HG02981 (cell line): ENCODE measurements at regions not wholly inside any gene's neighbourhood (a gene's known extent, or its start where the extent isn't known, plus 50 kb on each side); places are given as distances from the start of the nearest gene placed in this dataset.
"Not testable (repeated sequence)": the region's sequence is repeated elsewhere in the genome, so short reads cannot be mapped to it uniquely, and the experiment has no call there.

ENCODE experiments used
- ATAC-seq: cut with Tn5 transposase; IDR thresholded peaks from one replicate; pipeline ENCODE4 v1.9.1; 2021; ENCODE audit warnings: mild to moderate bottlenecking, moderate library complexity; ENCODE audit not compliant: unreplicated experiment

DNA sequence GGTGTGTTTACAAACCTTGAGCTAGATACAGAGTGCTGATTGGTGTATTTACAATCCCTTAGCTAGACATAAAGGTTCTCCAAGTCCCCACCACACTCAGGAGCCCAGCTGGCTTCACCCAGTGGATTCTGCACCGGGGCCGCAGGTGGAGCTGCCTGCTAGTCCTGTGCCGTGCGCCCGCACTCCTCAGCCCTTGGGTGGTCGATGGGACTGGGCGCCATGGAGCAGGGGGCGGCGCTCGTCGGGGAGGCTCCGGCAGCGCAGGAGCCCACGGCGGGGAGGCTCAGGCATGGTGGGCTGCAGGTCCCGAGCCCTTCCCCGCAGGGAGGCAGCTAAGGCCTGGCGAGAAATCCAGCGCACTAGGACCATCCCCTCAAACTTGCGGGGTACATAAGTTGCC is 124.2 kb upstream of the EEF2KMT start:
- not testable (repeated sequence) for ATAC-seq

GRCh38 chr16:5220705-5221104 is 123.1 kb upstream of the EEF2KMT start:
- ATAC-seq = no peak

- ATAC-seq = no peak
These were observed 119.0 kb upstream of the EEF2KMT start for GRCh38 chr16:5216441-5217080.

- no peak for ATAC-seq
These were observed 118.3 kb upstream of the EEF2KMT start for GRCh38 chr16:5215901-5216300.

- ATAC-seq = no peak
These were observed 116.9 kb upstream of the EEF2KMT start for GRCh38 chr16:5214466-5214865.

DNA sequence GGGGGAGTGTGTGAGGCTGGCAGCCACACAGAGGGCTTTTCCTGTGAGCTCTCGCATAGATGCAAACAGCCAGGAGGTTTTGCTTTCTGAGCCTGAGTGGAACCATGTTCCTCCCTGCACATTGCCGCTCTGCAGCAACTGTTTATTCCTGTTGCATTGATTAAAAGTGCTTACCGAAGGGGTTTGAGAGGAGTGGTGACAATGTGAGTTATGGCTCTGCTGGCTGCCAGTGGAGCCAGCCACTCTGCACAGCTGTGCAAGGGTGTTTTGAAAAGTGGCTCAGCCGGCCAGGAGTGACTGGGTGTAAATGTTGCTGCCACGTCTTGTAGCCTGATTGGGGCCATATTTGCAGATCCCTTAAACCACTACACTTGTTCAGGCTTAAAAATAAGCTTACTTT is 114.9 kb upstream of the EEF2KMT start:
- ATAC-seq = not testable (repeated sequence)

DNA sequence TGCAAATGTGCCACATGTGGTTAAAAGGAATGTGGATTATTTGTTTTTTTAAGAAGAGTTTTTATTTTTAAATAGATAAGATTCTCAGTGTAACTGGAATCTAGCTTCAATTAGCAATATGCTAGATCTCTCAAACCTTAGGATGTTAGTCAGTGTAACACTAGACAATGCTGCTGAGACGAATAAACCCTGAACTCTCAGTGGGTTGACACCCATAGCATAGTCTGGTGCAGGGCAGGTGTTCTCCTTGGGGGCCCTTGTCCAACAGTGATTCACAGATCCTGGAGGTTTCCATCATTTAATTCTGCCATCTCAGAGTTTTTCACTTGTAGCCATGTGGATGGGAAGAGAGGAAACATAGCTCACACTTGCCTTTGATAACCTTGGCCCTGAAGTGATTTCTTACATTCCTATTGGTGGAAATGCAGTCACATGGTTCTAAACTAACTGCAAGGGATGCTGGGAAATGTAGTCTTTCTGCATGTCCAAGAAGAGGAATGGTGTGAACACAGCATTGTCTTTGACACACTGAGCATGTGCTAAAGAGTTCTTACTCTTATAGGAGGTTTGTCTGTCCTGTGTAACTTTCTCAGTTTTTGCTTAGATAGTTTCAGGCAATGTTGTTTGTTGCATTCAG is 110.4 kb upstream of the EEF2KMT start:
- not testable (repeated sequence) for ATAC-seq

DNA sequence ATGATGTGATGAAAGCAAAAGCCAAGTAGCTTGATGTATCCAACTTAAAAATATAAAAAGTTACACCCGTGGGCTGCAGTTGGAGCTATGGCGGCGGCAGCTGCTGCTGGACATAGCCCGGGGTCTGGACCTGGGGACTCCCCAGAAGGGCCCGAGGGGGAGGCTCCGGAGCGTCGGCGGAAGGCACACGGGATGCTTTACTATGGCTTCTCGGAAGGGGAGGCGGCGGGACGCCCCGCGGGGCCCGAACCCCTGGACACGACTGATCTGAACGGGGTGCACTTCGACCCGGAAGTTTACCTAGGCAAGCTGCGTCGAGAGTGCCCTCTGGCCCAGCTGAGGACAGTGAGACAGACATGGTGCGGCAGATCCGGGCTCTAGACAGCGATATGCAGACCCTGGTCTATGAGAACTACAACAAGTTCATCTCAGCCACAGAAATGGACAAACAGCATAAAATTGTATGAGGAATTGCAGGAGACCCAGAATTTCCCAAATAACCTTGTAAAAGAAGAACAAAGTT is 109.5 kb upstream of the EEF2KMT start:
- no peak for ATAC-seq

GRCh38 chr16:5206331-5206990 is 108.9 kb upstream of the EEF2KMT start:
- no peak for ATAC-seq

GRCh38 chr16:5205361-5206040 is 107.9 kb upstream of the EEF2KMT start:
- ATAC-seq = no peak

DNA sequence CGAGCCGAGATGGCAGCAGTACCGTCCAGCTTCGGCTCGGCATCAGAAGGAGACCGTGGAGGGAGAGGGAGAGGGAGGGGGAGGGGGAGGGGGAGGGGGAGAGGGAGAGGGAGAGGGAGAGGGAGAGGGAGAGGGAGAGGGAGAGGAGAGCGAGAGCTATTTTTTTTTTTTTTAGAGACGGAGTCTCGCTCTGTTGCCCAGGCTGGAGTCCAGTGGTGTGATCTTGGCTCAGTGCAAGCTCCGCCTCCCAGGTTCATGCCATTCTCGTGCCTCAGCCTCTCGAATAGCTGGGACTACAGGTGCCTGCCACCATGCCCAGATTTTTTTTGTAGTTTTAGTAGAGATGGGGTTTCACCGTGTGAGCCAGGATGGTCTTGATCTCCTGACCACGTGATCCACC is 106.1 kb upstream of the EEF2KMT start:
- ATAC-seq = not testable (repeated sequence)

DNA sequence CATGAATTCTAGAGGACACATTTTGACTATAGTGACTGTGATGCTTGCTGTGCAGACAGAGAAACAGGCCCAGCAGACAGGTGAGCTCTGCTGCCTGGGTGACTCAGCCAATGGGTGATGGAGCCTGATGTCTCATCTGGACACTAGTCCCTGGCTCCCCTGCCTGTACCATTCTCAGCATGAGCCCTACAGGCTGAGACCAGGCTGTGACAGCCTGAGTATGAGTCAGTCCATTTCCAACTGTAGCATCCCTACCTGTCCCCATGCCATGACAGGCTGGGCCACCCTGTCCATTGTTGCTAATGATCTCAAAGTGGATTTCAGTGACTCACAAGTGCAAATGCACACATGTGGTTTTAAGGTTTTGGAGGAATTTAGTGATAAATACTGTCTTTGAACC is 102.5 kb upstream of the EEF2KMT start:
- ATAC-seq = no peak

- no peak for ATAC-seq
These were observed 98.6 kb upstream of the EEF2KMT start for GRCh38 chr16:5196204-5196603.

DNA sequence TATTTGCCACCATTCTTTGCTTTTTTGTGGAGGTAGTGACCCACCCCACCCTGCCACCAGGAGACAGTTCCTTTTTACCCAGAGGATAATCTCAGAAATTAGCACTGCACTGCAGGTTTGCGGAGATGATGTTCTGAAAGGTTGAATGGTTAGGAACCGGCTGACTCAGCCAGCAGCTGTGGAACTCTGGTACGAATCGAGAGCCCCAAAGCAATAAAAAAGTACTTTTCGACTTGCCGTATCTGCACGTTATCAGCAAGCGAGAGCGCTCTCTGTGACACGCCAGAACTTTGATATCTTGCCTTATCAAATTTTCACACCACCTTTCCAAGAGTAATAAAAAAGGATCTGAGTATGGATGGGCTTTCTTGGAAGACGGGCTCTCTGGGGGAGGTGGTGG is 96.3 kb upstream of the EEF2KMT start:
- no peak for ATAC-seq

- no peak for ATAC-seq
These were observed 91.4 kb upstream of the EEF2KMT start for GRCh38 chr16:5188989-5189352.

DNA sequence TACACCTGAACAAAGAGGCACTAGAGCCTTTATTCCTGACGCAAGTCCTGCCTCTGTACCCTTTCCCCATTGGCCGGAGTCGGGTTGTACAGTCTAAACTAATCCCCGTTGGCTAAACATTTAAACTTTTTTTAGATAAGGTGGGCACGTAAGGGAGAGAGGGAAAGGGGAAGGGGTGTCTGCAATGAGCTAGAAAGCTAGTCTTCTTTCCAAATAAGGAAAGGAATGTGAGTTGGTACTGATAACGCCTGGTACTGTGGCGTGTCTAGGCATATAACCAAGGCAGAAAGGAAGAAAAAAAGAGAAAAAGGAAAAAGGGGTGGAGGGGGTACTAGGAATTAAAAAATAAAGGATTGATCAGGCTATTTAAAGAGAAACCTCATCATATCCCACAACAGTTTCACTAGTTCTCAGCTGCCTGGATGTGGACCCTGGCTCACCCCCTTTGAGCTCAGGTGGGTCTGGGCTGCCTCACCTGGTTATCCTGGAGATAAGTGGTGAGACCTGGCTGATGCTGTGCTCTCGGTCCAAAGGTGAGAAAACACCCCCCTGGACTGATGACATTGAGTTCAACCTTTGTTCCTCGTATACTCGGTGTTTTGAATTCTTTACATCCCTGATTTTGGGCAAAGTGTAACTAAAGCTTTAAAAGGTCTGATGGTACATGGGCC is 90.9 kb upstream of the EEF2KMT start:
- ATAC-seq = no peak

- ATAC-seq = no peak
These were observed 89.9 kb upstream of the EEF2KMT start for GRCh38 chr16:5187402-5187952.

- no peak for ATAC-seq
These were observed 88.8 kb upstream of the EEF2KMT start for GRCh38 chr16:5186381-5186903.

- ATAC-seq = no peak
These were observed 78.9 kb upstream of the EEF2KMT start for GRCh38 chr16:5176505-5176904.

DNA sequence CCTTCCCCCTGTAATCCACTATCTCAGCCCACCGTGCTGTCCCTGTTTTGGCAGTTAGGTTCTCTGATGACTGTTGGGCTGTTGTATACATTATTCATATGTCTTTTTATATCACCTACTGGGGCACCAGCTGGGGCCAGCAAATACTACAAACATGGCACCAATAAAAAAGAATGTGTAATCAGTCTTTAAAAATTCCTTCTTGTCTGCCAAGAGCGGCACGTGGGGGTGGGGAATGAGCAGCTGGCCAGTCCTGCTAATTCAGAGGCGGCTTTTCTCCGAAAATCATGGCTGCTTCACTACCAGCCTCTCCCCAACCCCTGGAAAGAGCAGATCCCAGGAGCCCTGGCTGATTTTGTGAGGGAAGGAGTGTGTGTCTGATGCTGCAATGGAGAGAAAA is 77.7 kb upstream of the EEF2KMT start:
- ATAC-seq = no peak

DNA sequence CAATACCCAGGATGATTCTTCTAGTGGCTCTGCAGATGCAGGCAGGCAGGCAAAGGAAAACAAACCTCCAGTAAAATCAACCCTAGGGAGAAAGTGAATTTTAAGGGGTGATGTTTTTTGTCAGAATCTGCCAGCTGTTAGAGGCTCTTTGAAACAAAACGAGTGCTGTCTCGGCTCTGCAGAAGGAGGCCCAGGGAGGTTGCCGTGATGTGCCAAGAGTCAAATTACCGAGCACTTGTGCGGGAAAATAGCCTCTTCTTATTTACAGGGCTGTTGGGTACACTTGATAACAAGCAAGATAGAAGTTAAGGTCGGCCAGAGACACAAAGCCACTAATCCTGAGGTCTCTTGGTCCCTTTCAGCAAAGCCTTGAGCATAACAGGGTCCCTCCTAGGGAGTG is 68.9 kb upstream of the EEF2KMT start:
- ATAC-seq = no peak
